ENCODE measurements at regions not wholly inside any gene's neighbourhood (a gene's known extent, or its start where the extent isn't known, plus 50 kb on each side); places are given as distances from the start of the nearest gene placed in this dataset.
"Not testable (repeated sequence)": the region's sequence is repeated elsewhere in the genome, so short reads cannot be mapped to it uniquely, and the experiment has no call there.

DNA sequence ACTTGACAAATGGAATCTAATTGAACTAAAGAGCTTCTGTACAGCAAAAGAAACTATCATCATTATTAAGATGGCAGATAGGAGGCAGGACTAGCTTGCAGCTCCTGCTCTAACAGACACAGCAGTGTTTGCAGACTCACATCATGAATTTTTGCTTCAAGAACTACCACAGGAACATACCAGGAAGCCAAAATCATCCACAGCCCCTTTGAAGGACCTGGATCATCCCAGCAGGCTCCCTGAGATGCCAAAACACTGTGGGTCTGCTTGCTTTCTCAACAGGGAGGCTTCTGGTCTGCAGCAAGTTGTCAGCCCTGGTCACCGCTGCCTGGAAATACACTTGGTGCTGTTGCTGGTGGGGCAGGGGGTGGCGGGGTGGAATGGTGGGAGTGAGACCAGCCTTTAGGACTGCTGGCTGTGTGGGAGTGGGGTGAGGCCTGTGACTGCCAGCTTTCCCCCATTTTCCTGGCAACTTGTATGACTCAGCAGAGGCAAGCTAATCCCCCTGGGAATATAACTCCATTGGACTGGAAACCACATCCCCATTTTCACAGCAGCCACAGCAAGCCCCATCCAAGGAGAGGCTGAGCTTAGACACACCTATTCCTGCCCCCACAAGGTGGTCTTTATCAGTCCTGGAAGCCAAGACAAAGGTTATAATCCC is 533.8 kb upstream of the CYLC2 start:
- DNase-seq (ENCODE audit: low read depth), result no peak
- TF ChIP-seq CTCF (IDR thresholded peaks at IDR 0.05; ENCODE audit: control insufficient read depth, insufficient read depth, low read depth, low read length, missing control alignments), result no peak

GRCh38 chr9:102459828-102460227 is 535.3 kb upstream of the CYLC2 start:
- no peak for TF ChIP-seq CTCF (IDR thresholded peaks at IDR 0.05; ENCODE audit: control insufficient read depth, insufficient read depth, low read depth, low read length, missing control alignments)

More for the DNA sequence above, 533.8 kb upstream of the CYLC2 start:
- H3K4me3 ChIP-seq (ENCODE audit: control insufficient read depth, low read depth, low read length), result no peak overlapping the region

DNA sequence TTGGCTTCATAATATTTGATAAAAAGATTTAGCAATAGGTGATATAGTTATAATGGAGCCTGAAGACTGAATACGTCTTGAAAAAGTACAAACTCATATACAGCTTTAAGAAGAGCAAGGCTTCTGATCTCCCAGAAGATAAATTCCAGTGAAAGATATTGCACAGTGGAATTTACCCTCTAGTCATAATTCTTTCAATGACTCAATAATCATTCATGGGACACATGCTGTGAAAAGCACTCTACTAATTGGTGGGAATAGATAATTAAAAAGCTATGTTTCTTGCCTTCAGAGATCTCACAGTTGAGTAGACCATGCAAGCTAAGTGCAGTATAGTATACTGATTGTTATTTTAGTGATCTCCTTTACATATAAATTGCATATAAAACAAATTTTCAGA is 538.6 kb upstream of the CYLC2 start:
- no peak for DNase-seq (ENCODE audit: low read depth)

More at GRCh38 chr9:102459828-102460227, 535.3 kb upstream of the CYLC2 start:
- DNase-seq (ENCODE audit: low read depth), result no peak
- H3K4me3 ChIP-seq (ENCODE audit: control insufficient read depth, low read depth, low read length), result no peak overlapping the region

GRCh38 chr9:102445906-102446305 is 549.2 kb upstream of the CYLC2 start:
- no peak overlapping the region for H3K4me3 ChIP-seq (ENCODE audit: control insufficient read depth, low read depth, low read length)
- TF ChIP-seq CTCF (IDR thresholded peaks at IDR 0.05; ENCODE audit: control insufficient read depth, insufficient read depth, low read depth, low read length, missing control alignments), result no peak
- DNase-seq (ENCODE audit: low read depth), result no peak

More for the DNA sequence above, 538.6 kb upstream of the CYLC2 start:
- H3K4me3 ChIP-seq (ENCODE audit: control insufficient read depth, low read depth, low read length), result no peak overlapping the region
- no peak for TF ChIP-seq CTCF (IDR thresholded peaks at IDR 0.05; ENCODE audit: control insufficient read depth, insufficient read depth, low read depth, low read length, missing control alignments)

DNA sequence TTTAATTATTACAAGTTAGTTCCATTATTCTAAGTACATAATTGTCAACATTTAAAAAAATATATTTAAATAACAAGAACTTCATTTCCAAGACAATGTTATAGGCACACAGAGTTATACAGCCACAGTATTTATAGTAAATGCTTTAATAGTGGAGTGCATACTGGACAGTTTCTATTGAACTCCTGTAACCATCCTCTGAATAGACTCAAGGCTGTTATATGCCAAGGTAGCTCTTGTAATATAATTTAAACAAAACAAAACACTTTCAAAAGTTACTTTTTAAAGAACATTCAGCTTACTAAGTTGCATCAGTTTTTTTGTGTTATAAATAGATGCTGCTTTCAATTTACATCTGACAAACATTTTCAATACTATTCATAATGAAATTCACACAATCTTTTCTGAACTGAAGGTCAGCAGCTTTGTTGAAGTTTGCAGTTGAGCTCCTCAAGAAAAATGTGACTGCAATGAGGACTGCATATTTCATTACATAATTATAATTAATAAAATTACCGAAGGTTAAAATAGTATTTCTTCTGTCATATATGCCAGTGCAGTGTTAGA is 549.9 kb upstream of the CYLC2 start:
- TF ChIP-seq CTCF (IDR thresholded peaks at IDR 0.05; ENCODE audit: control insufficient read depth, insufficient read depth, low read depth, low read length, missing control alignments), result no peak
- DNase-seq (ENCODE audit: low read depth), result no peak
- no peak overlapping the region for H3K4me3 ChIP-seq (ENCODE audit: control insufficient read depth, low read depth, low read length)

GRCh38 chr9:102439583-102439982 is 555.5 kb upstream of the CYLC2 start:
- TF ChIP-seq CTCF (IDR thresholded peaks at IDR 0.05; ENCODE audit: control insufficient read depth, insufficient read depth, low read depth, low read length, missing control alignments), result no peak
- DNase-seq (ENCODE audit: low read depth), result no peak
- H3K4me3 ChIP-seq (ENCODE audit: control insufficient read depth, low read depth, low read length), result no peak overlapping the region

GRCh38 chr9:102436599-102436998 is 558.5 kb upstream of the CYLC2 start:
- H3K4me3 ChIP-seq (ENCODE audit: control insufficient read depth, low read depth, low read length); DNase-seq (ENCODE audit: low read depth): not testable (repeated sequence)
